OCI-M1 (cell line): ENCODE measurements at regions not wholly inside any gene's neighbourhood (a gene's known extent, or its start where the extent isn't known, plus 50 kb on each side); places are given as distances from the start of the nearest gene placed in this dataset.

Experiments used
- DNase-seq: peaks from one replicate; lab custom pipeline; 2025; lab: John Stamatoyannopoulos, UW

- no peak for DNase-seq
Observed at GRCh38 chr14:25993830-25994229, 604.0 kb downstream of the NOVA1 start.

- no peak for DNase-seq
Observed at GRCh38 chr14:25988536-25988935, 609.3 kb downstream of the NOVA1 start.

- DNase-seq: no peak
Observed at GRCh38 chr14:25955772-25956171, 642.1 kb downstream of the NOVA1 start.

- DNase-seq: no peak
Observed at GRCh38 chr14:25953532-25954139, 644.2 kb downstream of the NOVA1 start.

GRCh38 chr14:25945746-25946145, 652.1 kb downstream of the NOVA1 start:
- no peak for DNase-seq

- DNase-seq: no peak
Observed at GRCh38 chr14:25944020-25944419, 653.8 kb downstream of the NOVA1 start.

- DNase-seq: no peak
Observed at GRCh38 chr14:25943329-25943728, 654.5 kb downstream of the NOVA1 start.

- no peak for DNase-seq
Observed at GRCh38 chr14:25942090-25942489, 655.7 kb downstream of the NOVA1 start.

- no peak for DNase-seq
Observed at GRCh38 chr14:25933731-25934130, 664.1 kb downstream of the NOVA1 start.

- DNase-seq: no peak
Observed at GRCh38 chr14:25929881-25930615, 667.8 kb downstream of the NOVA1 start.

GRCh38 chr14:25911831-25912230, 686.0 kb downstream of the NOVA1 start:
- no peak for DNase-seq

- DNase-seq: peak; percentile 6
Observed at GRCh38 chr14:25909045-25909747, 688.6 kb downstream of the NOVA1 start.

GRCh38 chr14:25908277-25909044, 689.4 kb downstream of the NOVA1 start:
- no peak for DNase-seq

- DNase-seq: no peak
Observed at GRCh38 chr14:25904446-25904845, 693.4 kb downstream of the NOVA1 start.

GRCh38 chr14:25899197-25899596, 698.6 kb downstream of the NOVA1 start:
- DNase-seq: no peak

GRCh38 chr14:25896777-25897176, 701.1 kb downstream of the NOVA1 start:
- no peak for DNase-seq

- DNase-seq: no peak
Observed at GRCh38 chr14:25895740-25896139, 702.1 kb downstream of the NOVA1 start.

- DNase-seq: no peak
Observed at GRCh38 chr14:25887251-25887878, 710.5 kb downstream of the NOVA1 start.

- DNase-seq: no peak
Observed at GRCh38 chr14:25884657-25885056, 713.2 kb downstream of the NOVA1 start.

- no peak for DNase-seq
Observed at GRCh38 chr14:25882899-25883298, 714.9 kb downstream of the NOVA1 start.

GRCh38 chr14:25875475-25875874, 722.4 kb downstream of the NOVA1 start:
- no peak for DNase-seq

- DNase-seq: no peak
Observed at GRCh38 chr14:25869854-25870253, 728.0 kb downstream of the NOVA1 start.
